ENCODE measurements at regions not wholly inside any gene's neighbourhood (a gene's known extent, or its start where the extent isn't known, plus 50 kb on each side); places are given as distances from the start of the nearest gene placed in this dataset.

- no peak for TF ChIP-seq CTCF (IDR thresholded peaks at IDR 0.05; ENCODE audit: control extremely low read depth, extremely low read depth)
- Histone ChIP-seq H3K27me3 (ENCODE audit: control insufficient read depth in 3 of 3, insufficient read depth in 3 of 3, low read length in 2 of 3) (peaks cover 0 to 25% (median 2%) of the 10 kb centered on the region in 3 donors), H3K4me3 (no peak overlapping the region), H3K27ac (ENCODE audit: low read depth in 1 of 2, low read length in 1 of 2) (no peak overlapping the region), H3K4me1 (ENCODE audit: control insufficient read depth in 5 of 5, insufficient read depth in 5 of 5, low read length in 5 of 5) (peaks cover 0 to 7% (median 0%) of the 10 kb centered on the region in 5 donors), H3K36me3 (ENCODE audit: control insufficient read depth in 4 of 4, insufficient read depth in 4 of 4, low read length in 4 of 4) (no peaks in the 10 kb centered on the region), H3K9me3 (ENCODE audit: control insufficient read depth in 4 of 4, insufficient read depth in 3 of 4, low read length in 3 of 4) (no peaks in the 10 kb centered on the region), H3K9ac (ENCODE audit: insufficient read depth in 1 of 2, low read length in 2 of 2) (no peak overlapping the region)
- no peak for DNase-seq
- 51 to 60% methylated on average over 5 of the region's 5 CpGs for WGBS, 2 donors
- ATAC-seq (ENCODE audit: insufficient read depth, low FRiP score): no peak
Observed at GRCh38 chr12:4826909-4827308, 82.8 kb upstream of the KCNA1 start.

- H3K27me3 ChIP-seq (ENCODE audit: control insufficient read depth in 3 of 3, insufficient read depth in 3 of 3, low read length in 2 of 3): peaks cover 0 to 25% (median 2%) of the 10 kb centered on the region in 3 donors
- ATAC-seq (ENCODE audit: insufficient read depth, low FRiP score) (no peak), DNase-seq (no peak)
- peaks cover 0 to 4% (median under 1%) of the 10 kb centered on the region in 4 donors for H3K9me3 ChIP-seq (ENCODE audit: control insufficient read depth in 4 of 4, insufficient read depth in 3 of 4, low read length in 3 of 4)
- H3K9ac ChIP-seq (ENCODE audit: insufficient read depth in 1 of 2, low read length in 2 of 2): no peak overlapping the region
- H3K36me3 ChIP-seq (ENCODE audit: control insufficient read depth in 4 of 4, insufficient read depth in 4 of 4, low read length in 4 of 4): no peaks in the 10 kb centered on the region
- 14 to 34% methylated on average over 4 of the region's 4 CpGs for WGBS, 2 donors
- no peak overlapping the region for H3K27ac ChIP-seq (ENCODE audit: low read depth in 1 of 2, low read length in 1 of 2)
- peaks cover 0 to 7% (median 0%) of the 10 kb centered on the region in 5 donors for H3K4me1 ChIP-seq (ENCODE audit: control insufficient read depth in 5 of 5, insufficient read depth in 5 of 5, low read length in 5 of 5)
- TF ChIP-seq CTCF (IDR thresholded peaks at IDR 0.05; ENCODE audit: control extremely low read depth, extremely low read depth): no peak
- no peak overlapping the region for H3K4me3 ChIP-seq
Observed at GRCh38 chr12:4828176-4828575, 81.5 kb upstream of the KCNA1 start.

DNA sequence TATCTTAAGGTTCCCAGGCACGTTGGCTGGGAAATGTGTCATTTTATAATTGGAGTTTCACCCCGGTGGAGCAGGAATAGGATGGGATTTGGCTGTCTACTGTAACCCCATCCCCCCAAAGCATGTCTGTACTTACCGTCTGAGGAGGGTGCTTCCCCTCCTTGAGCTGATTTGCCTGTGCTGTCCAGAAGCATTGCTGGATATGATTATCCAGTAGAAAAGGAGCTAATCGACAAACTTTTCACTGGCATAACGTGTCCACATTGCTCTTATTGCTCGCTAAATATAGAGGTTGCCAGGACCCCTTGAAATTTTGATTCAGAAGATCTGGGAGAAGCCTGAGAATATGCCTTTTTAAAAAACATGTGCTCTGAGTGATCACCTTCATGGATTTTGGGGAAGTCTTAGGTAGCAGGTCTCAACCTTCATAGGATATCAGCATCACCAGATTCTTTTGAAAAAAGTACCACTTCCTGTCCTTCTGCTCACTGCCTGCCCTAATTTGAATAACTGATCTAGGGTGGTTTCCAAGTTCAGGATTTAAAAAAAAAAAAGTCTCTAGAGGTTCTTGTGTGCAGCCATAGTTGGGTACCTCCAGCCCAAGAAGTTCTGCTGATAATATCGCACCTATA is 80.4 kb upstream of the KCNA1 start:
- no peak for TF ChIP-seq CTCF (IDR thresholded peaks at IDR 0.05; ENCODE audit: control extremely low read depth, extremely low read depth)
- no peak overlapping the region for H3K4me3 ChIP-seq

DNA sequence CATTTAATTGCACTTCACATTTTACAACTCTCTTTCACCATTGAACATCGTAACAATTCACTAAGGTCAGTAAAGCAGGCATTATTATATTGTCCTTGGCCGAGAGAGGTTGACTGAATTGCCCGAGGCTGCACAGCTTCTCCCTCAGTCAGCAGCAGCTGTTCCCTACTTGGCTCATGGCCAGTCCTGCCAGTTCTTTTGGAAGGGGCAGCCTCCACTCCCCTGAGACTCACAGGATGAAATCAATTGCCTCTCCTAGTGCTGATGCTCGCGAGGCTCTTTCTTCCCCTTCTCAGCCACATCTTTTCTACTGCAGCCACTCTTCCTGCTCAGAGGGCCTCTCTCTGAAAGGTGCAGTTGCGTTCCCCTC is 79.9 kb upstream of the KCNA1 start:
- Histone ChIP-seq H3K4me3 (no peak overlapping the region), H3K27me3 (ENCODE audit: control insufficient read depth in 3 of 3, insufficient read depth in 3 of 3, low read length in 2 of 3) (peaks cover 0 to 25% (median 2%) of the 10 kb centered on the region in 3 donors), H3K36me3 (ENCODE audit: control insufficient read depth in 4 of 4, insufficient read depth in 4 of 4, low read length in 4 of 4) (no peaks in the 10 kb centered on the region), H3K4me1 (ENCODE audit: control insufficient read depth in 5 of 5, insufficient read depth in 5 of 5, low read length in 5 of 5) (peaks cover 0 to 7% (median 0%) of the 10 kb centered on the region in 5 donors), H3K9ac (ENCODE audit: insufficient read depth in 1 of 2, low read length in 2 of 2) (no peak overlapping the region), H3K27ac (ENCODE audit: low read depth in 1 of 2, low read length in 1 of 2) (no peak overlapping the region), H3K9me3 (ENCODE audit: control insufficient read depth in 4 of 4, insufficient read depth in 3 of 4, low read length in 3 of 4) (peaks cover 0 to 10% (median 2%) of the 10 kb centered on the region in 4 donors)
- DNase-seq: peak in 2 of 3 donors; percentile 17 to 22
- no peak for TF ChIP-seq CTCF (IDR thresholded peaks at IDR 0.05; ENCODE audit: control extremely low read depth, extremely low read depth)
- no peak for ATAC-seq (ENCODE audit: insufficient read depth, low FRiP score)
- 32 to 45% methylated on average over 6 of the region's 6 CpGs for WGBS, 2 donors

More for the DNA sequence above, 80.4 kb upstream of the KCNA1 start:
- Histone ChIP-seq H3K27ac (ENCODE audit: low read depth in 1 of 2, low read length in 1 of 2) (no peak overlapping the region), H3K27me3 (ENCODE audit: control insufficient read depth in 3 of 3, insufficient read depth in 3 of 3, low read length in 2 of 3) (peaks cover 0 to 25% (median 2%) of the 10 kb centered on the region in 3 donors), H3K9me3 (ENCODE audit: control insufficient read depth in 4 of 4, insufficient read depth in 3 of 4, low read length in 3 of 4) (peaks cover 0 to 10% (median 2%) of the 10 kb centered on the region in 4 donors), H3K4me1 (ENCODE audit: control insufficient read depth in 5 of 5, insufficient read depth in 5 of 5, low read length in 5 of 5) (peaks cover 0 to 7% (median 0%) of the 10 kb centered on the region in 5 donors), H3K9ac (ENCODE audit: insufficient read depth in 1 of 2, low read length in 2 of 2) (no peak overlapping the region), H3K36me3 (ENCODE audit: control insufficient read depth in 4 of 4, insufficient read depth in 4 of 4, low read length in 4 of 4) (no peaks in the 10 kb centered on the region)
- DNase-seq (no peak), ATAC-seq (ENCODE audit: insufficient read depth, low FRiP score) (no peak)
- WGBS, 2 donors: 29 to 43% methylated on average over 7 of the region's 7 CpGs

All from lung (tissue), 11 donors.